Ascending aorta (tissue), 2 donors: ENCODE measurements at regions not wholly inside any gene's neighbourhood (a gene's known extent, or its start where the extent isn't known, plus 50 kb on each side); places are given as distances from the start of the nearest gene placed in this dataset.

Experiments
- DNase-seq, 2 donors: peaks; one replicate each; pipeline ENCODE4 v3.0.0-alpha.2; 2019; ENCODE audit warnings: low spot score in 2 of 2
- H3K27ac ChIP-seq, 2 donors: fragments of 200-600 bp; sonication (generic); one replicate each; pipeline ENCODE4 v1.5.1; 2016 to 2017; ENCODE audit warnings: mild to moderate bottlenecking in 1 of 2
- H3K27me3 ChIP-seq: fragments of 200-600 bp; sonication (generic); one replicate; pipeline ENCODE4 v1.5.1; 2017
- H3K36me3 ChIP-seq, 2 donors: fragments of 200-600 bp; sonication (generic); one replicate each; pipeline ENCODE4 v1.5.1; 2016
- H3K4me1 ChIP-seq, 2 donors: fragments of 200-600 bp; sonication (generic); one replicate each; pipeline ENCODE4 v1.5.1; 2016 to 2017; ENCODE audit warnings: mild to moderate bottlenecking in 1 of 2
- H3K4me3 ChIP-seq, 2 donors: fragments of 200-600 bp; sonication (generic); one replicate each; pipeline ENCODE4 v1.5.1; 2016 to 2017; ENCODE audit warnings: mild to moderate bottlenecking in 1 of 2
- H3K9me3 ChIP-seq, 2 donors: fragments of 200-600 bp; sonication (generic); one replicate each; pipeline ENCODE4 v1.5.1; 2016
- intact Hi-C: fragments of 100-400 bp; cut with DNase I; formaldehyde crosslinking; loops from one replicate; pipeline ENCODE4 v1.15.1; 2023
- TF ChIP-seq, protein P1 (sequence below), 3 experiments: fragments of 200-600 bp in 2 of 3; fragments of 450-650 bp in 1 of 3; sonication (generic) in 2 of 3; IDR thresholded peaks; one replicate each; pipeline ENCODE4 v1.5.1; 2016 to 2019; ENCODE audit warnings: antibody characterized with exemption in 3 of 3, mild to moderate bottlenecking in 1 of 3, moderate library complexity in 1 of 3

GRCh38 chr2:123162400-123163016 is 862.6 kb upstream of the CNTNAP5 start:
- no peak for DNase-seq
- Histone ChIP-seq H3K4me1 (no peaks in the 10 kb centered on the region), H3K4me3 (no peak overlapping the region), H3K27me3 (no peaks in the 10 kb centered on the region), H3K36me3 (no peaks in the 10 kb centered on the region), H3K9me3 (no peaks in the 10 kb centered on the region), H3K27ac (no peak overlapping the region)
- intact Hi-C loops, result no loop called here
- TF ChIP-seq, protein P1, sequence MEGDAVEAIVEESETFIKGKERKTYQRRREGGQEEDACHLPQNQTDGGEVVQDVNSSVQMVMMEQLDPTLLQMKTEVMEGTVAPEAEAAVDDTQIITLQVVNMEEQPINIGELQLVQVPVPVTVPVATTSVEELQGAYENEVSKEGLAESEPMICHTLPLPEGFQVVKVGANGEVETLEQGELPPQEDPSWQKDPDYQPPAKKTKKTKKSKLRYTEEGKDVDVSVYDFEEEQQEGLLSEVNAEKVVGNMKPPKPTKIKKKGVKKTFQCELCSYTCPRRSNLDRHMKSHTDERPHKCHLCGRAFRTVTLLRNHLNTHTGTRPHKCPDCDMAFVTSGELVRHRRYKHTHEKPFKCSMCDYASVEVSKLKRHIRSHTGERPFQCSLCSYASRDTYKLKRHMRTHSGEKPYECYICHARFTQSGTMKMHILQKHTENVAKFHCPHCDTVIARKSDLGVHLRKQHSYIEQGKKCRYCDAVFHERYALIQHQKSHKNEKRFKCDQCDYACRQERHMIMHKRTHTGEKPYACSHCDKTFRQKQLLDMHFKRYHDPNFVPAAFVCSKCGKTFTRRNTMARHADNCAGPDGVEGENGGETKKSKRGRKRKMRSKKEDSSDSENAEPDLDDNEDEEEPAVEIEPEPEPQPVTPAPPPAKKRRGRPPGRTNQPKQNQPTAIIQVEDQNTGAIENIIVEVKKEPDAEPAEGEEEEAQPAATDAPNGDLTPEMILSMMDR (IDR thresholded peaks at IDR 0.05), result no peak

DNA sequence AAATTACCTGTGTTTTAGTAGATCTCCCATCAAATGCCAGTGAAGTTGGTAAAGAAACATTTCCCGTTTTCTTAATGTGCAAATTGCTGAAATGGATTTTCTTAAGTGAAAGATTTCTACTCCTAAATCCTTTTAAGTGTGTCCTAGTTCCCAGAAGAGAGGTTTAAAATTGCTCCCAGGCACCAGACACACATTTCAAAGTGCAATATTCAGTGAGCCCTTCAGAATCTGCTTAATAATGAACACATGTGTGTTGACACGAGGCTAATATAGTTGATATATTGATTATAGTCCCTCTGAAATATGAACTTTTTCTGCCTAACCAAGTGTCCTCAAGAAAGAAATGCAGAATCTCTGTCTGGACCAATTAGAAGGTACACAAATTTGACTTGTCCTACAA is 861.7 kb upstream of the CNTNAP5 start:
- TF ChIP-seq, protein P1 (IDR thresholded peaks at IDR 0.05), result no peak
- Histone ChIP-seq H3K27ac (no peak overlapping the region), H3K4me1 (no peaks in the 10 kb centered on the region), H3K4me3 (no peak overlapping the region), H3K9me3 (no peaks in the 10 kb centered on the region), H3K27me3 (no peaks in the 10 kb centered on the region), H3K36me3 (no peaks in the 10 kb centered on the region)
- intact Hi-C loops, result no loop called here
- no peak for DNase-seq

GRCh38 chr2:123164216-123164615 is 860.9 kb upstream of the CNTNAP5 start:
- DNase-seq, result no peak
- Histone ChIP-seq H3K27ac (no peak overlapping the region), H3K9me3 (no peaks in the 10 kb centered on the region), H3K4me3 (no peak overlapping the region), H3K4me1 (no peaks in the 10 kb centered on the region), H3K27me3 (no peaks in the 10 kb centered on the region), H3K36me3 (no peaks in the 10 kb centered on the region)
- TF ChIP-seq, protein P1 (IDR thresholded peaks at IDR 0.05), result no peak
- intact Hi-C loops, result no loop called here

DNA sequence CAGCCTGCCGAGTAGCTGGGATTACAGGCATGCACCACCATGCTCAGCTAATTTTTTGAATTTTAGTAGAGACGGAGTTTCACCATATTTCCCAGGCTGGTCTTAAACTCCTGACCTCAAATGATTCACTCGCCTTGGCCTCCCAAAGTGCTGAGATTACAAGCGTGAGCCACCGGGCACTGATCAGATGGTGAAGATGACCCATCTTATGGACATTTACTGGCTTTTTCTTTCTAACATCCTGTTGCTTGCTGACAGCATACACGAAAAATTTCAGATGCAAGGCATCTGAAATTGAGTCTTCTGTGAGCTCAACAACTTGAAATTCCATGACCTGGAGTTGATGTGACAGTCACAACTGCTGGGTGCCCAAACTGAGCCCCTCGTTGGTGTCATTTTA is 859.5 kb upstream of the CNTNAP5 start:
- no peak for DNase-seq
- TF ChIP-seq, protein P1 (IDR thresholded peaks at IDR 0.05), result no peak
- no peaks in the 10 kb centered on the region for H3K9me3 ChIP-seq
- intact Hi-C loops, result no loop called here
- H3K27me3 ChIP-seq, result no peaks in the 10 kb centered on the region
- H3K4me3 ChIP-seq, result no peak overlapping the region
- no peaks in the 10 kb centered on the region for H3K4me1 ChIP-seq
- H3K36me3 ChIP-seq, result no peaks in the 10 kb centered on the region
- no peak overlapping the region for H3K27ac ChIP-seq

DNA sequence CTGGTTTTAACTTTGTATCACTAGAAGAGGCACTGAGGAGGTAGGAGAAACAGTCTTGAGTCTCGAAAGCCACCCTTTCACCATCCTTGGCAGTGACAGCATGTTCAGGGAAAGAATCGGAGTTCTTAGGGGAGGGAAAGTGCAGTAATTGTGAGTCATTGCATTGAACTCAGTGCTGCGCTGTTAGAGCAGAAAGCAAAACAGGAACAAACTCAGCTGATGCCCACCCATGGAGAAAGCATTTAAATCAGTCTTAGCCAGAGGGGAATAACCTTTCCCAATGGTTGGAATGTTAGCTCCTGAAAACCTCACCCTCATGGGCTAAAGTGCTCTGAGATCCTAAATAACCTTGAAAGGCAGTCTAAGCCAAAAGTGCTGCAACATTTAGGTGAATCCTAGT is 845.6 kb upstream of the CNTNAP5 start:
- intact Hi-C loops, result no loop called here
- DNase-seq, result no peak
- H3K27me3 ChIP-seq, result no peaks in the 10 kb centered on the region
- H3K9me3 ChIP-seq, result no peaks in the 10 kb centered on the region
- no peak overlapping the region for H3K4me3 ChIP-seq
- no peak overlapping the region for H3K27ac ChIP-seq
- TF ChIP-seq, protein P1 (IDR thresholded peaks at IDR 0.05), result no peak
- no peaks in the 10 kb centered on the region for H3K36me3 ChIP-seq
- H3K4me1 ChIP-seq, result no peaks in the 10 kb centered on the region

DNA sequence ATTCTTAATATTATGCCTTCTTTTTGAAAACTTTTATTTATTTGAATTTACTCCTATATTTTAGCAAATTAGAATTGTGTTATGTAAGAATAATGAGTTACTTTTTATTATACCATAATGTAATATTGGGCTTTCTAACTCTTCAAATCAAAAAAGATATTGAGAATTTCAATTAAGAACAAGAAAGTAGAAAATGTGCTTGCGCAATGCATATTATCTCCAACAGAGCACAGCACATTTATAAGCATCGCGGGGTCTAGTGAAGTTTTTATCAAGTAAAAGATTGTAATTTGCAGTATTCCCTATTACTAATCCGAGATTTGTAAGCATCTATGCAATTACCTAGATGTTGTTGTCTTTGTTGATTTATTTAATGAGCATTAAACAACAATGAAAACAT is 829.1 kb upstream of the CNTNAP5 start:
- Histone ChIP-seq H3K36me3 (no peaks in the 10 kb centered on the region), H3K4me3 (no peak overlapping the region), H3K27ac (no peak overlapping the region), H3K27me3 (no peaks in the 10 kb centered on the region), H3K9me3 (no peaks in the 10 kb centered on the region), H3K4me1 (no peaks in the 10 kb centered on the region)
- TF ChIP-seq, protein P1 (IDR thresholded peaks at IDR 0.05), result no peak
- intact Hi-C loops, result no loop called here
- no peak for DNase-seq
